ENCODE measurements at regions not wholly inside any gene's neighbourhood (a gene's known extent, or its start where the extent isn't known, plus 50 kb on each side); places are given as distances from the start of the nearest gene placed in this dataset.

DNA sequence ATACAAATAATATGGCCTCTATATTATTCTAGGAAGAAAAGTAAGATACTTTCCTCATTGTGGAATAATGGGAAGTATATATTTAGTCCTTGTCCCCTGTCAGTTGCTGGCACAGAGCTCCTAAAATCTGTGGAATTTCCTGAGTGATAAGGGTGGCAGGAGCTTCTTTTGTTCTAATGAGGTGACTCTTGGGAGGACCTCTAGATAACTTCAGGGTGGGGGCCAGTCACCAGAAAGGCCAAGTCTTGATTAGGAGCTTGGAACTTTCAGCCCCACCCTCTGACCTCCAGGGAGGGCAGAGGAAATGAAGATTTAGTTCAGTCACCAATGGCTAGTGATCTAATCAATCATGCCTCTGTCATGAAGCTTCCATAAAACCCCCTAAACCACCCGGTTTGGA, 179.9 kb upstream of the PRICKLE1 start:
- no peak for DNase-seq (ENCODE audit: low read depth)
- no peak overlapping the region for H3K4me3 ChIP-seq (ENCODE audit: low read length)
- TF ChIP-seq, protein P1, sequence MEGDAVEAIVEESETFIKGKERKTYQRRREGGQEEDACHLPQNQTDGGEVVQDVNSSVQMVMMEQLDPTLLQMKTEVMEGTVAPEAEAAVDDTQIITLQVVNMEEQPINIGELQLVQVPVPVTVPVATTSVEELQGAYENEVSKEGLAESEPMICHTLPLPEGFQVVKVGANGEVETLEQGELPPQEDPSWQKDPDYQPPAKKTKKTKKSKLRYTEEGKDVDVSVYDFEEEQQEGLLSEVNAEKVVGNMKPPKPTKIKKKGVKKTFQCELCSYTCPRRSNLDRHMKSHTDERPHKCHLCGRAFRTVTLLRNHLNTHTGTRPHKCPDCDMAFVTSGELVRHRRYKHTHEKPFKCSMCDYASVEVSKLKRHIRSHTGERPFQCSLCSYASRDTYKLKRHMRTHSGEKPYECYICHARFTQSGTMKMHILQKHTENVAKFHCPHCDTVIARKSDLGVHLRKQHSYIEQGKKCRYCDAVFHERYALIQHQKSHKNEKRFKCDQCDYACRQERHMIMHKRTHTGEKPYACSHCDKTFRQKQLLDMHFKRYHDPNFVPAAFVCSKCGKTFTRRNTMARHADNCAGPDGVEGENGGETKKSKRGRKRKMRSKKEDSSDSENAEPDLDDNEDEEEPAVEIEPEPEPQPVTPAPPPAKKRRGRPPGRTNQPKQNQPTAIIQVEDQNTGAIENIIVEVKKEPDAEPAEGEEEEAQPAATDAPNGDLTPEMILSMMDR (conservative IDR thresholded peaks at IDR 0.05; ENCODE audit: low read depth, low read length): no peak

- TF ChIP-seq, protein P1 (conservative IDR thresholded peaks at IDR 0.05; ENCODE audit: low read depth, low read length): no peak
- no peak for DNase-seq (ENCODE audit: low read depth)
- H3K4me3 ChIP-seq (ENCODE audit: low read length): no peak overlapping the region
Observed at GRCh38 chr12:42767998-42768397, 178.5 kb upstream of the PRICKLE1 start.

DNA sequence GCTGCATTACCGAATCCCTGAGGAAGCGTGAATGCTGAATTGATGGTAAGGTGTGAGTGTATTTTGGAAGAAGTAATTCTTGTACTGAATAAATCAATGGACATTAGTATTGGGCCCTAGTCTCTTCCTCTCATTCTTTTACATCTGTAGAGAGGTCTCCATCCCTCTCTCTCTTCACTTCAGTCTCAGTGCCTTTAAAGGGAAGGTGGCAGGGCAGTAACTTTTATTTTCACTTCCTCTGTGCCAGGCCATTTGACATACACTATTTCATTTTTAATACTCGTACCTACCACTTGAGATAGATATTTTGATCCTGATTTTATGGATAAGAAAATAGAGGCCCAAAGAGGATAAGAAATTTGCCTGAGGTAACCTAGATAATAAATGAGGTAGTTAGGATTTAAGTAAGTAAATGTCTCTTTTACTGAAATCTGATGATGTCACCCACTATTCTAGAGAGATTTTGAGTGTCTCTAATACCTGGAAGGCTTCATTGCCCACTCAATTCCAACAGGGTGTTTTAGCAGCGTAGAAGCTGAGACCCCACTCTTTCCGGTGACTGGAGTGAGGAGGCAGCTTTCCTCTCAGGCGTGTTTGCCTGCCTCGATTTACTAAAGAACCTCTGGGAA, 177.9 kb upstream of the PRICKLE1 start:
- no peak for DNase-seq (ENCODE audit: low read depth)

GRCh38 chr12:42766754-42767153, 177.2 kb upstream of the PRICKLE1 start:
- DNase-seq (ENCODE audit: low read depth): no peak
- TF ChIP-seq, protein P1 (conservative IDR thresholded peaks at IDR 0.05; ENCODE audit: low read depth, low read length): no peak
- no peak overlapping the region for H3K4me3 ChIP-seq (ENCODE audit: low read length)

More for the DNA sequence above, 177.9 kb upstream of the PRICKLE1 start:
- TF ChIP-seq, protein P1 (conservative IDR thresholded peaks at IDR 0.05; ENCODE audit: low read depth, low read length): no peak
- H3K4me3 ChIP-seq (ENCODE audit: low read length): no peak overlapping the region

GRCh38 chr12:42766026-42766425, 176.5 kb upstream of the PRICKLE1 start:
- TF ChIP-seq, protein P1 (conservative IDR thresholded peaks at IDR 0.05; ENCODE audit: low read depth, low read length): no peak
- no peak overlapping the region for H3K4me3 ChIP-seq (ENCODE audit: low read length)
- DNase-seq (ENCODE audit: low read depth): no peak

DNA sequence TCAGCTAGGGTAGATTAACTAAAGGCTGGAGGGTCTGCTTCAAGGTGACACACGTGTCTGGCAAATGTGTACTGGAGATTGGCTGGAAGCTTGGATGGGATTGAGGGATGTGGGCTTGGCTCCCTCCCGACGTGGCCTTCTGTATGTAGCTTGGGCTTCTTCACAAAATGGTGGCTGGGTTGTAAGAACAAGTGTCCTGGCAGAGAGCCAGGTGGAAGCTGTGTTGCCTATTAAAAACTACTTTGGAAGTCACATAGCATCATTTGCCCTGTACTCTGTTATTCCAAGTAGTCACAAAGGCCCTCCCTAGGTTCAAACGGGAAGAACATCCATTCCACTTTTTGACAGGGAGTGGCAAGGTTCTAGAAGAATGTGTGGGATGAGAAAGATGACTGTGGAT, 174.1 kb upstream of the PRICKLE1 start:
- TF ChIP-seq, protein P1 (conservative IDR thresholded peaks at IDR 0.05; ENCODE audit: low read depth, low read length): no peak
- DNase-seq (ENCODE audit: low read depth): no peak
- no peak overlapping the region for H3K4me3 ChIP-seq (ENCODE audit: low read length)

DNA sequence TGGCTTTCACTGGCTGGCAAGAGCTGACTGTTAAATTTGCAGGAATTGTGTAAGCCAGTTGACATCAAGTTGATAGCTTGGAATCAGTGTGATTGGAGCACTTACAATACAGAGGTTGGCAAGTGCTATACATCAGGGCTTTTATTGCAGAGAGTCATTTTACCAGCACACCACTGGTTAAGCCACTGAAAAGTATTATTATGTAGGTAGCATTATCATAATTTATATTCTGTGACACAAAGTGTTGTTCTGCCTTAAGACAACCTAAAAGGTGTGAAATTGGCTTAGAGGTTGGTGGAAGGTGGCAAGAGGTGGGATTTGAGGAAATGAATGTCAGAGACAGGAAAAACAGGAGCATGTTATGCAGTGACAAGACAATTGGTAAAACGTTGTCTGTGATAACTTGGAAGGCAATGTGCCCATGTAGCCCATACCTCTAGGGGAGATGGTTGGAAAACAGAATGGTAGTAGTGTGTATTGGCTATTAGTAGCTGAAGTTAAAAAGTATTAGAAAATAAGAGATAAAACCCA, 172.9 kb upstream of the PRICKLE1 start:
- TF ChIP-seq, protein P1 (conservative IDR thresholded peaks at IDR 0.05; ENCODE audit: low read depth, low read length): no peak
- no peak for DNase-seq (ENCODE audit: low read depth)
- H3K4me3 ChIP-seq (ENCODE audit: low read length): no peak overlapping the region

Data from retinal pigment epithelial cell (primary cell).